NCI-H2107 treated with DMSO at 0.1 percent for 48 hours (cell line): ENCODE measurements at regions not wholly inside any gene's neighbourhood (a gene's known extent, or its start where the extent isn't known, plus 50 kb on each side); places are given as distances from the start of the nearest gene placed in this dataset.

Experiments used
- DNase-seq: peaks from one replicate; lab custom pipeline; 2025; ENCODE audit not compliant: unreplicated experiment; lab: John Stamatoyannopoulos, UW

- DNase-seq = no peak
Measured at GRCh38 chr6:138607478-138608433, 108.5 kb upstream of the NHSL1 start.

GRCh38 chr6:138608896-138609295, 109.6 kb upstream of the NHSL1 start:
- DNase-seq = no peak

GRCh38 chr6:138609801-138610430, 110.6 kb upstream of the NHSL1 start:
- no peak for DNase-seq

- DNase-seq = no peak
Measured at GRCh38 chr6:138610816-138611215, 111.5 kb upstream of the NHSL1 start.

- no peak for DNase-seq
Measured at GRCh38 chr6:138614151-138614550, 114.9 kb upstream of the NHSL1 start.

GRCh38 chr6:138618168-138618567, 118.9 kb upstream of the NHSL1 start:
- no peak for DNase-seq

GRCh38 chr6:138620630-138621029, 121.3 kb upstream of the NHSL1 start:
- no peak for DNase-seq

- peak; percentile 9 for DNase-seq
Measured at GRCh38 chr6:138622967-138623366, 123.7 kb upstream of the NHSL1 start.

- no peak for DNase-seq
Measured at GRCh38 chr6:138631566-138631965, 132.3 kb upstream of the NHSL1 start.

- no peak for DNase-seq
Measured at GRCh38 chr6:138637822-138638221, 135.7 kb upstream of the CCDC28A start.

- DNase-seq = no peak
Measured at GRCh38 chr6:138638604-138639003, 135.0 kb upstream of the CCDC28A start.

GRCh38 chr6:138640028-138640427, 133.5 kb upstream of the CCDC28A start:
- DNase-seq = no peak

- no peak for DNase-seq
Measured at GRCh38 chr6:138643210-138643609, 130.4 kb upstream of the CCDC28A start.

- no peak for DNase-seq
Measured at GRCh38 chr6:138645976-138646640, 127.5 kb upstream of the CCDC28A start.

GRCh38 chr6:138647006-138647405, 126.6 kb upstream of the CCDC28A start:
- DNase-seq = no peak

GRCh38 chr6:138648127-138648526, 125.4 kb upstream of the CCDC28A start:
- DNase-seq = no peak

- DNase-seq = no peak
Measured at GRCh38 chr6:138651491-138651890, 122.1 kb upstream of the CCDC28A start.

- peak; percentile 30 for DNase-seq
Measured at GRCh38 chr6:138652824-138653223, 120.7 kb upstream of the CCDC28A start.

GRCh38 chr6:138653435-138653834, 120.1 kb upstream of the CCDC28A start:
- no peak for DNase-seq

- no peak for DNase-seq
Measured at GRCh38 chr6:138654715-138655634, 118.6 kb upstream of the CCDC28A start.

GRCh38 chr6:138655828-138656227, 117.7 kb upstream of the CCDC28A start:
- DNase-seq = no peak
